NCI-H2081 treated with DMSO at 0.1 percent for 48 hours (cell line): ENCODE measurements at regions not wholly inside any gene's neighbourhood (a gene's known extent, or its start where the extent isn't known, plus 50 kb on each side); places are given as distances from the start of the nearest gene placed in this dataset.

Source experiments
- DNase-seq: peaks from one replicate; lab custom pipeline; 2025; lab: John Stamatoyannopoulos, UW

DNA sequence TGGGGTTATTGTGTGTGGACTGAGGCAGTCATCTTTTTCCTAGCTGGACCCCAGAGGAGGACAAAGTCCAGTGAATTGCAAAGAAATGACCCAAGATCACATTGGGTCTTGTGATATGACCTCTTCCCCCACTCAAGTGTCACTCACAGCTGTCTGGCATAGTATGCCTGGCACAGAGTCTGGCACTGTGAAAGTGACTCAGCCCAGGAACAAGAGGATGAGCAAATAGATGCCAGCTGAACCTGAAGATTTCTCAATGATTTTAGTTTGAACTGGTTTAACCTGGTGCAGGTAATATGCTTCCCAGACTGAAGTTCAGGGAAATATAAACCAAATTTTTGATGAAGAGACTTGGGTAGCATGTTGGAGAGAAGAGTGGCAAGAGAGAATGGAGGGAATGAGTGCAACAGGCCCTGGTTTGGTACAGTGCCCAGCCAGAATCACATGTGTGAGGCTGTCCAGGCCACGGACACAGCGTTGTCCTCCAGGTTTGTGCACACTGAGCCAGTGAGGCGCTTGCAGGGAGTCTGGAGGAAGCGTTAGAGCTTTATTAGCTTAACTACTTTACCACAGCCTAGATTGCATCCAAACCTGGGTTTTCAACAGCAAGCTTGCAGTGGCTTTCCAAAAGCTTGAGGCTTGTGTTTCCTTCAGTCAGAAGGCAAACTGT is 332.9 kb downstream of the NUAK1 start:
- no peak for DNase-seq

DNA sequence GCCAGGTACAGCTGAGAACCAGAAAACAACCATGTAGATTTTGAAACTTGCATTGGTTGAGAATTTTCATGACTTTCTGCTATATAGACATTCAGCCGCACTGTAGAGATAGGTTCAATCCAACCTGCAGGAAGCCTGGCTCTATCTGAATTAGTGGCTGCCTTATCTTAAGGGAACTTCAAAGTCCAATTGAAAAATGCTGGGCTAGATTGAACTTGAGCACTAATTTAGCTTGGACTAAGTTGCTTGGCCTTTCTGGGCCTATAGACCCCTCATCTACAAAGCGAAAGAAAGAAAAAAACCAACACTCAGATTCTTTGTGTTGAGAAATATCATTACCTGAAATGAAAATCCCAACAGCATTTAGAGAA is 332.4 kb downstream of the NUAK1 start:
- no peak for DNase-seq

- DNase-seq, result no peak
Observed at GRCh38 chr12:105812366-105812765, 326.4 kb downstream of the NUAK1 start.

DNA sequence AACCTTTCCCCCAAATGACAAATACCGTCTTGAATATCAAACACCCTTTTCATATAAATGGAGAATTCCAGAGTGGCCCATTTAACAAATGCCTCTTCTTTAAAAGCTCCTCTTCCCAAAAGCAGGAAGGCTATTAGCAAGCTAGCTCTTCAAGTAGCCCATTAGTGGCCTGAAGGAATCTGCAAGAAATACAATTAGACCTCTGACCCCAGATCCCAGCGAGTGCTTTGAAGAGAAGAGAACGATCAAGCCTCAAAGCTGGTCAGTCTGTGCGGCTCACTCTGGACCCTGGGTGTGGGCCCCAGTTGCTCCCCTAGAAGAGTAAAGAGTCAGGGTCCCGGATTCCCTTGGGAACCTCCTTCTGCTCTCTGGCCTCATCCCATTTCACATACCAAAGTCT is 325.6 kb downstream of the NUAK1 start:
- DNase-seq, result no peak

- peak; percentile 95 for DNase-seq
Observed at GRCh38 chr12:105814283-105814682, 324.5 kb downstream of the NUAK1 start.

- DNase-seq, result no peak
Observed at GRCh38 chr12:105819549-105819948, 319.2 kb downstream of the NUAK1 start.

DNA sequence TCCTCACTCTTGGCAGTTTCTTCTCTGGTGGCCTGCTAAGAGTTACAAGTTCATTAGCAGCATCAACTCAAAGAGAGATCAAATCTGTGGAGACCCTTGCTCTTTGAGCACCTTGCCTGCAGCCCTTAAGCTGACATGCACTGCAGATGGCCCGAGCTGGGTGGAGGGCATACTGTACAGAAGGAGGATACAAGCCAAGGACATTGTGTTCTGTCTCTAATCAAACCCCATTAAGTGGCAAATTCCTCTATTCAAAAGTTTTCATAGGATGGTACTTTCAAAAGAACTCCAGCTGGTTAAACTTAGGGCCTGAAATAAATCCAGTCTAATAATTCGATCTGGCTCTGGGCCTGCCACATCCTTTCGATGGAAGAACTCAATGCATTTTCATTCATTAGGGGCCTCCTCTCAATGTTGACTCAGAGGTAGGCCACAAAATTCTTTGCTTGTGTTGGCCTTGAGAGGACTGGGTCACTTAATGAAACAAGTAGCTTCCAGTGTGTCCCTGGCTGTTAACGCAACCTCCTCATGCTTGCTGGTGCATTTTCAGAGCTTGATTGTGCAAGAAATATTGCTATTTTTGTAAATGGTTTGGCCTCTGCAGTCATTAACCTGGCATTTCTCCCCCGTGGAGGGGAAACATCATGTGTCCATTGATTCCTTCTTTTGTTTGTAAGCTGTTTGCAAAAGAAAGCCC is 318.2 kb downstream of the NUAK1 start:
- no peak for DNase-seq

GRCh38 chr12:105822131-105823105 is 316.3 kb downstream of the NUAK1 start:
- no peak for DNase-seq

- no peak for DNase-seq
Observed at GRCh38 chr12:105823810-105824209, 314.9 kb downstream of the NUAK1 start.

- DNase-seq, result no peak
Observed at GRCh38 chr12:105825141-105825540, 313.6 kb downstream of the NUAK1 start.

DNA sequence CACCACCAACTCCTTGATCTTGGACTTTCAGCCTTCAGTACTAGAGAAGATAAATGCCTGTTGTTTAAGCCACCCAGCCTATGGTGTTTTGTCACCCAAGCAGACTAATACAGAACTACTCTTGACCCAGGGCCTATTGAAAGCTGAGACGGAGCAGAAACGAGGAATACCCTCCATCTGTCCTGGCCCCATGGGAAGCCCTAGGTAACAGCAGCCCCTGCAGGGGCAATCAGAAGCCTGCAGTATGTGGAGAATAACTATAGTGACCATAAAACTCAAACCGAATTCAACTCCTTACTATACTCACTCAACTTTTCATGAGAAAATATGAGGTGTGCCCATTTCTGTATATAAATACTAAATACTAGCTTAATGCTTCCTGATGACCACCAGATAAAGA is 307.4 kb downstream of the NUAK1 start:
- no peak for DNase-seq

DNA sequence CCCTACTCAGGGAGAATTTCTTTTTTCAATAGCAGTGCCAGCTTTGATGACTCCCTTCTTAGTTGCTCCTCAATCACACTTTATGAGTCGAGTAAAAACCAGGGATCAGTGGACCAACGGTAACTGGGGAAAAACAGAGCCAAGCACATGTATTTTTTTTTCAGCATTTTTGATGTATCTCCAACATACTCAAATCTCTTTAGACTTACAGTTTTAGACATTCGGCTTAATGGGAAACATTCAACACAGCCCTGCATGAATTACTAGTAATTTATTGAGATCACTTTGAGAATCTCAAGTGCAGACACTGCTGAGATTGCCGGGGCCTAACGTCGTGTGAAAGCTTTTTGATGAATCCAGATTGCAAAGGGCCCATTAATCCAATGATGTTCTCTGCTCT is 306.7 kb downstream of the NUAK1 start:
- DNase-seq, result no peak

- no peak for DNase-seq
Observed at GRCh38 chr12:105832806-105833205, 305.9 kb downstream of the NUAK1 start.

- no peak for DNase-seq
Observed at GRCh38 chr12:105834496-105834895, 304.3 kb downstream of the NUAK1 start.

- DNase-seq, result no peak
Observed at GRCh38 chr12:105835580-105836241, 303.0 kb downstream of the NUAK1 start.

- DNase-seq, result no peak
Observed at GRCh38 chr12:105836242-105836622, 302.5 kb downstream of the NUAK1 start.

GRCh38 chr12:105839629-105840127 is 299.1 kb downstream of the NUAK1 start:
- DNase-seq, result no peak

DNA sequence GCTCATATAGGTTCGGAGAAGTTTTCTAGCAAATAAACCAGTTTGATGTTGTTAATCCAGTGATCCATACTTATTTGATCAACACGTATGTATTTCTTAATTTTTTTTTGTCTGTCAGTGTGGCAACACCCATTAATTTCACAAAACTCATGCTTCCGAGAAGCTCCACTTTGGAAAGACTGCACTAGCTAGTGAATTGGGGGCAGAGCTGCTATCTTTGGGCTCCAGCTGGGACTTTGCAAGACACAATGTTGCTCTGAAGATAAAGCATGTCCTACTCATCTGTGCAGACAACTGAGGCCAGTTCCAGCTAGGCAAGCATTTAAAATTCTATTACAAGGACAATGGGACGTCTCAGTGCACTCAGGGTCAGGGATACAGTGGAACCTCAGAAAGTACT is 298.4 kb downstream of the NUAK1 start:
- no peak for DNase-seq

GRCh38 chr12:105841840-105842239 is 296.9 kb downstream of the NUAK1 start:
- DNase-seq, result no peak

- no peak for DNase-seq
Observed at GRCh38 chr12:105843561-105843960, 295.2 kb downstream of the NUAK1 start.

DNA sequence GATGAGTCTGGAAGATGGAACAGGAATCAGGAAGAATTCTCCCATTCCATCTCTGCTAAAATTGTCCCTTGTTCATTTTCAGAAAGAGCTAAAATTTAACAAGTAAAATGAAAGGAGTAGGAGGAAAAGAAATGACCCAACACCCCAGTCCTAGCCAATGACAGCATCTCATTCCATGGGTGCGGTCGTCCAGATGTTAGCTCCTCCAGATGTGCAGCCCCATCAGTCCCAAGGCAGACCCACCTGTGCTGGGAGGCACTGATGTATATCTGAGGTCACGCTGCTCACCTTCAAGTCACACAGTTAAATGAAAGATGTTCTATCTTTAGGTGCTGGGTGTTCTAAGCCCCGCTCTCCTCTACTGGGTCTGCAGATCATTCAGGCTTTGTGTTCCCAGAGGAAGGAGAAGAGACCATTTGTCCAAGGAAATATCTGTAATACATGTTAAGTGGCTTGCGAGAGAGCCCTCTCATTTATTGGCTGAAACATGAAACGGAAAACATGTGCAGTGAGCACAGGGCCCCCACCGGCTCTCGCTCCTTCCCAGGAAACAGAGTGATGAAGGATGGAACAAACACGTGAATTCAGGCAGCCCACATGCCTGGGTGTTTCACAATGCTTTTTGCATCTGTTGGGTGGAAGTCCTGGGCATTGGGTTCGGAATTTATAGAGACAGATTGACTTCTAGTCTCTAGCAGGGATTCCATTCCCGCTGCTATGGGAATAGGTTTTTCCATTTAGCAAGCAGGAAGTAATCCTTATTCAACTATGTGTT is 294.6 kb downstream of the NUAK1 start:
- DNase-seq, result no peak
